Testis (tissue), 2 donors: ENCODE measurements at regions not wholly inside any gene's neighbourhood (a gene's known extent, or its start where the extent isn't known, plus 50 kb on each side); places are given as distances from the start of the nearest gene placed in this dataset.

Experiments used
- DNase-seq: peaks from one replicate; pipeline ENCODE4 v3.0.0-alpha.2; 2019
- H3K27ac ChIP-seq, 2 donors: fragments of 200-600 bp; sonication (generic); one replicate each; pipeline ENCODE4 v1.5.1; 2019
- H3K27me3 ChIP-seq: fragments of 200-600 bp; sonication (generic); one replicate; pipeline ENCODE4 v1.5.1; 2019
- H3K36me3 ChIP-seq: fragments of 200-600 bp; sonication (generic); one replicate; pipeline ENCODE4 v1.5.1; 2017; ENCODE audit warnings: low read depth; ENCODE audit errors: missing control alignments
- H3K4me1 ChIP-seq: fragments of 200-600 bp; sonication (generic); one replicate; pipeline ENCODE4 v1.5.1; 2019
- H3K4me3 ChIP-seq, 2 donors: fragments of 200-600 bp; sonication (generic); one replicate each; pipeline ENCODE4 v1.5.1; 2017 to 2019
- H3K9me3 ChIP-seq: fragments of 200-600 bp; sonication (generic); one replicate; pipeline ENCODE4 v1.5.1; 2017
- POLR2A ChIP-seq: fragments of 450-650 bp; IDR thresholded peaks from one replicate; pipeline ENCODE4 v1.6.1; 2017; ENCODE audit warnings: antibody characterized with exemption, mild to moderate bottlenecking, moderate library complexity
- WGBS, 2 donors: methylation state at CpG; one replicate each; pipeline ENCODE4 v1.1.5; 2018; 5-methylcytosine and 5-hydroxymethylcytosine counted together
- intact Hi-C: fragments of 100-400 bp; cut with DNase I; formaldehyde crosslinking; loops from one replicate; pipeline ENCODE4 v1.15.1; 2023; ENCODE audit warnings: low total_unique reads
- TF ChIP-seq, protein P1 (sequence below), 3 experiments: fragments of 450-650 bp in 2 of 3; fragments of 200-600 bp in 1 of 3; sonication (generic) in 1 of 3; IDR thresholded peaks; one replicate each; pipeline ENCODE4 v1.5.1; 2016 to 2019; ENCODE audit warnings: antibody characterized with exemption in 3 of 3, mild to moderate bottlenecking in 2 of 3, moderate library complexity in 1 of 3

DNA sequence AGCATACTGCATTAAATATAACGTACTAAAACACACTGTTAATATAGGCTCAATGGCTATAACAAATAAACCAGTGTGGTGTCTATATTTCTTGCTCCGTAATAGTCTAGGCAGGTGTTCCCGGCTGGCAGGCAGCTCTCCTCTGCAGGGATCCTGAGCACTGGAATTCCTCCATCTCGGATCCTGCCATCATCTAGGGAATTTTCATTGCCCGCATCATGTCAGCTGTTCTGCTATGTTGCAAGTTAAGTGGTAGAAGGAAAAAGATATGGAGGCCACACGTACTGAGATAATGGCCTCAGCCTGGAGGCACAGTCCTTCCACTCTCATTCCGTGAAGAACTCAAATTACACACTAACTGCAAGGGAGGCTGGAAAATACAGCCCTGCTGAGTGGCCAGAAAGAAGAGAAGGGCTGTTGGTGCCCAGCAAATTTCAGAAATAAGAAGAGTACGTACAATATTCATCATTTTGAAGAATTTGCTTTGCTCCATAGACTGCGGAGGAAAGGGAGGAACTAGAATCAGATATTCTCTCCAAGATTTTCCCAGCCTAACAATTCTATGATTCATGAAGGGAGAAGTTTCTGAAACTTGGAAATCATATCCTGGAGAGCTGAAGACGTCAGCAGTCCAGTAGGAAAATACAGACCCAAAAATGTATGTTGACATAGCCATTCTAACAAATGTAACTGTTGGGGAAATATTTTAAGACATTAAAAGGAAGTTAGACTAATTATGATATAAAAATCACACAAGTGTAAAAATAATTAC, 263.3 kb downstream of the MRPL39 start:
- DNase-seq: no peak
- H3K36me3 ChIP-seq: no peaks in the 10 kb centered on the region
- intact Hi-C loops: no loop called here
- TF ChIP-seq, protein P1, sequence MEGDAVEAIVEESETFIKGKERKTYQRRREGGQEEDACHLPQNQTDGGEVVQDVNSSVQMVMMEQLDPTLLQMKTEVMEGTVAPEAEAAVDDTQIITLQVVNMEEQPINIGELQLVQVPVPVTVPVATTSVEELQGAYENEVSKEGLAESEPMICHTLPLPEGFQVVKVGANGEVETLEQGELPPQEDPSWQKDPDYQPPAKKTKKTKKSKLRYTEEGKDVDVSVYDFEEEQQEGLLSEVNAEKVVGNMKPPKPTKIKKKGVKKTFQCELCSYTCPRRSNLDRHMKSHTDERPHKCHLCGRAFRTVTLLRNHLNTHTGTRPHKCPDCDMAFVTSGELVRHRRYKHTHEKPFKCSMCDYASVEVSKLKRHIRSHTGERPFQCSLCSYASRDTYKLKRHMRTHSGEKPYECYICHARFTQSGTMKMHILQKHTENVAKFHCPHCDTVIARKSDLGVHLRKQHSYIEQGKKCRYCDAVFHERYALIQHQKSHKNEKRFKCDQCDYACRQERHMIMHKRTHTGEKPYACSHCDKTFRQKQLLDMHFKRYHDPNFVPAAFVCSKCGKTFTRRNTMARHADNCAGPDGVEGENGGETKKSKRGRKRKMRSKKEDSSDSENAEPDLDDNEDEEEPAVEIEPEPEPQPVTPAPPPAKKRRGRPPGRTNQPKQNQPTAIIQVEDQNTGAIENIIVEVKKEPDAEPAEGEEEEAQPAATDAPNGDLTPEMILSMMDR (IDR thresholded peaks at IDR 0.05): no peak
- TF ChIP-seq POLR2A: no peak
- H3K4me3 ChIP-seq: no peak overlapping the region
- H3K4me1 ChIP-seq: no peaks in the 10 kb centered on the region
- WGBS, 2 donors: 86 to 87% methylated on average over 9 to 10 of the region's 10 CpGs
- H3K9me3 ChIP-seq: no peaks in the 10 kb centered on the region
- no peak overlapping the region for H3K27ac ChIP-seq
- no peaks in the 10 kb centered on the region for H3K27me3 ChIP-seq

DNA sequence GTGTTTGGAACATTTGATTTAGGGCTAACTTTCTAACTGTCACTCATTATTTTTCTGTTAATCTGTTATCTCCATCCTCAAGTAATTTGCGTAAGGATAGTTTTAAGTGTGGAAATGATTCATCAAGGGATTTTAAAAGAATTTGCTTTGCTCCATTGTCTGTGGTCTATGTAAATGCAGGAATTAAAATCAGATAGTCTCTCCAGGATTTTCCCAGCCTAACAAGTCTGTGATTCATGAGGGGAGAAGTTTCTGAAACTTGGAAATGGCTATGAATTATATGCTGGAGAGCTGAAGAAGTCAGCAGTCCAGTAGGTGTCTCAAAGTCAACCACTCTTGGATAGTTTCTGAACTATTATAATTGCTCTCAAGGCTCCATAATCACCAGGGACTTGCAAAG, 264.5 kb downstream of the MRPL39 start:
- Histone ChIP-seq H3K9me3 (no peaks in the 10 kb centered on the region), H3K4me1 (no peaks in the 10 kb centered on the region), H3K27ac (no peak overlapping the region), H3K4me3 (no peak overlapping the region), H3K27me3 (no peaks in the 10 kb centered on the region), H3K36me3 (no peaks in the 10 kb centered on the region)
- no peak for DNase-seq
- intact Hi-C loops: no loop called here
- TF ChIP-seq POLR2A: no peak
- TF ChIP-seq, protein P1 (IDR thresholded peaks at IDR 0.05): no peak
- 93 to 100% methylated on average over 1 of the region's 1 CpG for WGBS, 2 donors

DNA sequence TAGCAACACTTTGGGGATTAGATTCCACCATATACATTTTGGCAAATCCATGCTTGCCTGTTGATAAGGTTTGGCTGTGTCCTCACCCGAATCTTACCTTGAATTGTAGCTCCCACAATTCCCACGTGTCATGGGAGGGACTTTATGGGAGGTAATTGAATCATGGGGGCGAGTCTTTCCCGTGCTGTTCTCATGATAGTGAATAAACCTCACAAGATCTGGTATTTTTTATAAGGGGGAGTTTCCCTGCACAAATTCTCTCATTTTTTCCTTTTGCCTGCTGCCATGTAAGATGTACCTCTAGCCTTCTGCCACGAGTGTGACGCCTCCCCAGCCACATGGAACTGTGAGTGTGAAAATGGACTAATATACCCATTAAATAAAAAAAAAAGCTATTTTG, 265.3 kb downstream of the MRPL39 start:
- Histone ChIP-seq H3K4me3 (no peak overlapping the region), H3K9me3 (no peaks in the 10 kb centered on the region), H3K4me1 (no peaks in the 10 kb centered on the region), H3K27me3 (no peaks in the 10 kb centered on the region), H3K27ac (no peak overlapping the region), H3K36me3 (no peaks in the 10 kb centered on the region)
- TF ChIP-seq POLR2A: no peak
- TF ChIP-seq, protein P1 (IDR thresholded peaks at IDR 0.05): no peak
- WGBS, 2 donors: 70 to 81% methylated on average over 6 of the region's 6 CpGs
- intact Hi-C loops: no loop called here
- no peak for DNase-seq

DNA sequence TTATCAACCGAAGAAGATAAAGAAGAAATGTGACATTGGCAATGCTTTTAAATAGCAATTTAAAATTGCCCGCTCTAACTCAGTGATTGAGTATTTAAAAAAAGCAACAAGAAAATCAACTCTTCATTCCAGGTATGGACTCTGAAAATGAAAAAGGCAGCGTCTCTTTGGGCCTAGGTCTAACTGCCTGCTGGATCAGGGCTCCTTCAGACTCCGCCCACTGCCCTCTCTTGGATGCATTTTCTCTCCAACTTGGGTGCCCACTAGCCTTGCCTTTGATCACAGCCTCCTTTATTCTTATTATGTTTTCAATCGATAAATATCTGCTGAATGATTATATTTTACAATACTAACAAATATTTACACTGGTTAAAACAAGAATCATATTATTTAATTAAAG, 268.9 kb downstream of the MRPL39 start:
- Histone ChIP-seq H3K9me3 (no peaks in the 10 kb centered on the region), H3K27ac (no peak overlapping the region), H3K27me3 (no peaks in the 10 kb centered on the region), H3K4me3 (no peak overlapping the region), H3K36me3 (no peaks in the 10 kb centered on the region), H3K4me1 (no peaks in the 10 kb centered on the region)
- DNase-seq: no peak
- TF ChIP-seq POLR2A: no peak
- TF ChIP-seq, protein P1 (IDR thresholded peaks at IDR 0.05): no peak
- 78 to 87% methylated on average over 5 of the region's 5 CpGs for WGBS, 2 donors
- intact Hi-C loops: no loop called here
